HG03060 (cell line): ENCODE measurements at regions not wholly inside any gene's neighbourhood (a gene's known extent, or its start where the extent isn't known, plus 50 kb on each side); places are given as distances from the start of the nearest gene placed in this dataset.
"Not testable (repeated sequence)": the region's sequence is repeated elsewhere in the genome, so short reads cannot be mapped to it uniquely, and the experiment has no call there.

Experiments
- ATAC-seq: cut with Tn5 transposase; IDR thresholded peaks from one replicate; pipeline ENCODE4 v1.9.1; 2021; ENCODE audit warnings: low read depth, moderate number of reproducible peaks; ENCODE audit not compliant: unreplicated experiment

GRCh38 chr7:34382166-34382893 lies 275.7 kb upstream of the NPSR1 start:
- ATAC-seq: no peak

DNA sequence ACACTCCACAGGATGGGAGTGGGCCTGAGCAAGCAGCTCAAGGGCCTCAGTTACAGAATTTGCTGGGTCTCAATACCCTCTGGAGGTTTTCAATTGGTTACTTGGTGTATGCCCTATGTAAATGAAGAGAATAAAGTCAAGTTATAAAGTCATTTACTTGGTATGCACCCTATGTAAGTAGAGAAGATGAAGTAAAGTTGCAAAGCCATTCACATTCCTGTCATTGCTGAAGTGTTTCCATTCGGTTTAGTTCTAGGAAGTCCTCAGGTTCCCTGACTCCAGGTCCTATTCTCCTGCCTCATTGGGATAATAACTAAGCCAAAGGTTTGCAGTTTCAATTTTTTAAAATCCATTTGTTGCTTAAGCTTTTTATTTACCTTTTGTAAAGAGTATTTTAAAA lies 272.6 kb upstream of the NPSR1 start:
- ATAC-seq: no peak

DNA sequence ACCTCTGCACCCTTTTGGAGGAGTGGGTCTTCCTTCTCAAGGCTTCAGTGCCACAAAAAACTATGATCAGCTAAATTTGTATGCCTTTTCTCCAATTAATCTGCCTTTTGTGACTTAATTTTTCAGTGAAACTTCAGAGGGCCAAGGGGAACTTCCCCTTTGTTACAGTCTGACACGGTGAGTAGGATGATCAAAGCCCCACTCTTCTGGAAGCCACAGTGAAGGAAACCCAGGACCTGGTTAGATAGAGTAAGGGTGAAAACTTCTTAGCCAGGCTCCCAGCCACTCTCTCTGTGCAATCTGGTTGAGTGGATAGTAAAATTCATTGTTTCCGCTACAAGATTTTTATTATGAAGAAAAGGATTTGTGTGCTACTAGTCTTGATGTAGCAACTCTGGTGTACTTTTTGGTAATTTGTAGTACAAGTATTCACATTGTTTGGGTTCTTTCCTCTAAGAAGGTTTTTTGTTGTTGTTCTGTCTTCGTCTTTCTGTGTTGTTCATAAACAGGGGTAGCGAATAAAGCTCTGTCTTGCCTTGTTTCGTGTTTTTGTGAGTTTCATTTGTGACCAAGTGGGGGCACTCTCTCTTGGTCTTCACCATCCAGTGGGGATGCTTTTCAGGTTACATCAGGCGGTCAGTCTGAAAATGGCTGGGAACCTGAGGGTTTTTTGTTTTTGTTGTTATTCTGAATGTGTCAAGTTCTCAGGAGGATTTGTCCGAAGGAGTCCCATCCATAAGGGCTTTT lies 268.5 kb upstream of the NPSR1 start:
- no peak for ATAC-seq

DNA sequence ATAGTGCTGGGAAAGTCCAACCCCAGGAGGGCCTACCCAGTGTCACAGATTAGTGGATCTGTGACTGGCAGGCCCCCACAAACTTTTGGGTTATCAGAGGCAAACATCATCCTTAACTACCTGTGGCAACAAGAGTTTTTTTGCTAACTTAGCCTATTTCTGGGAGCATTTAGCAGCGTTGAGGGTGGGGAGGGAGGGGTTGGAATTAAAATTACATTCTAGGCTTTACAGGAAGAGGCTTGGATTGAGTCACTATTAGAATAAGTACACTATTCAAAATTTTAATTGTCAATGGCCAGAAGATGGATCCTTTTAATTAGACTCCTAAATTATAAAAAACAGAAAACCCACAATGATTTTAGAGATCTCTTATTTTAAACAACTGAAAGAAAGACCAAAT lies 267.9 kb upstream of the NPSR1 start:
- ATAC-seq: no peak

- ATAC-seq: no peak
These were observed 265.0 kb upstream of the NPSR1 start for GRCh38 chr7:34392972-34393371.

DNA sequence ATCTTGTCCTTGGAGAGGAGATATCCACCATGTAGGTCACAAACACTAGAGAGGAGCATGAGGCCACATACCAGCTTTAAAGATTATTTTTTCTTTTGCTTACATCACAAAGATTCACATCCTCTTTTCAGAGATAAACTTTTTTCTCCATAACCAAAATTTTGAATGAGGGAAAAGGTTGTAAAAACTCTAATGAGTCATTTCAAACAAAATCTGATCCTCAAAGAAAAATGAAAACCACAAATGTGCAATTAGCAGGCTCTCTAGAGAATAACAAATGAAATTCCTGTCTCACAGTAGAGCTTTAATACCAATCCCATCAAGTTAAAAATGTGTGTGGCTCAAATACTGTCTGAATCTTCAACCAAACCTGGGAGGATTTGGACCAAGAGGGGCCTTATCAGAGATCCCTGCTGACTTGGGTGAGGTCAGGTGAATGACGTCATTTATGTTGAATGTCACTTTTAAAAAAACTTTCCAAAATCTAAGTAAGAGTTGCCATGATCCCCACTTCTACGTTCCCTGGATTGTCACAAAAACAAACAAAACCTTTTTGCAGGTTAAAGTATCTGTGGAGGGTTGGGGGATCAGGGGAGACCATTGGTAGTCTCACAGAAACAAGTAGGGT lies 261.5 kb upstream of the NPSR1 start:
- no peak for ATAC-seq

- ATAC-seq: no peak
These were observed 256.2 kb upstream of the NPSR1 start for GRCh38 chr7:34401776-34402175.

- no peak for ATAC-seq
These were observed 251.0 kb upstream of the NPSR1 start for GRCh38 chr7:34406848-34407530.

- ATAC-seq: no peak
These were observed 250.4 kb upstream of the NPSR1 start for GRCh38 chr7:34407586-34407985.

DNA sequence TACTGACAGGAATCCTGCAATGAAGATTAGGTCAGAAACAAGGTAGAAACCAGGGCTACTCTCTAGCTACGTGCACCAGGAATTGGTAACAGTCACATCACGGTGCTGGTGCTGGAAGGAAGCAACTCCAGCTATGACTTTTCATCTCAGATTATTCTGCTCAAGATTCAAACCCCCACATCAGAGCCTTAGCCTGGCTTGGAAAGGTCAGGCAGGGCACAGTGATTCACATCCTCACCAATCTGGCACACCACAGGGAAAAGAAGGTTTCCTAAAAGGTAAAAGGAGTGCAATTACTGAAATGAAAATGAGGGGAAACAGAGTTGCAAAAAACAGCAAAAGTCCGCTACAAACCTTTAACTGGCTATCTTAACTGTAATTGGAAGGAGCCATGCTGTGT lies 240.2 kb upstream of the NPSR1 start:
- no peak for ATAC-seq

- no peak for ATAC-seq
These were observed 236.5 kb upstream of the NPSR1 start for GRCh38 chr7:34421526-34421925.

DNA sequence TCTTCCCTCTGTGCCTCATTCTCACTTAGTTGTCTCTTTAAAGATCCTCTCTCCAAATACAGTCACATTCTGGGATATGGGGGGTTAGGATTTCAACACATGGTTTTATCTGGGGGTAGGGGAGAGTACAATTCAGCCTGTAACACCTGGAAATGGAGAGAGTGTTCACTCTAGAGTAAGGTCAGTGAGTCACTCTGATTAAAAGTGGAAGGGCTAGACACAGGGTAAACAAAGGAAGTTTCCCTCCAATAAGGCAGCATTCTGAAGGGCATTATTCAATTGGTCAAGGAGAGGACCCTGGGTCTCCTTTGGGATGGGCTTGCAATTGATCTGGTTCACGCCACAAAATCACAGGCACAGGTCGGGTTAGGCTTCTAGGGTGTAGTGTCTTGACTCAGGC lies 232.8 kb upstream of the NPSR1 start:
- ATAC-seq: no peak

GRCh38 chr7:34425631-34426384 lies 232.2 kb upstream of the NPSR1 start:
- ATAC-seq: no peak

- ATAC-seq: no peak
These were observed 227.6 kb upstream of the NPSR1 start for GRCh38 chr7:34430456-34430855.

GRCh38 chr7:34438436-34438835 lies 219.6 kb upstream of the NPSR1 start:
- no peak for ATAC-seq

DNA sequence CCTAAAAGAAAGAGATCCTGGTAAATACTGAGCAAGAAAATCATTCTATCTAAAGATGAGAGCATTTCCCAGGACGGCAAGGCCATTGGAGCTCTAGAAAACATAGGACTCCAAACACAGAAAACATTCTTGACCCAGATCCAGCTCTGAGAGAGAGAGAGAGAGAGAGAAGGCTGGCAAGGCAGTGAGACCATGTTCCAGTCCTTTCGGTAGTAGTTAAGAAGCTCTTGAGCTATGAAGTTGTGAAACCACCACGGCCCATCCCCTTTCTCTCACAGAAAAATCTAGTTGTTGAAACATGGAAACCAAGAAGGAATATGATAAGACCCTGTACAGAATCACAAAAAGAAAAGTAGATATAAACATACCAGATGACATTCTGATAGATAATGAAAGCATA lies 212.4 kb upstream of the NPSR1 start:
- ATAC-seq: no peak

GRCh38 chr7:34448531-34448930 lies 209.5 kb upstream of the NPSR1 start:
- ATAC-seq: not testable (repeated sequence)

GRCh38 chr7:34449765-34450164 lies 208.3 kb upstream of the NPSR1 start:
- ATAC-seq: no peak

DNA sequence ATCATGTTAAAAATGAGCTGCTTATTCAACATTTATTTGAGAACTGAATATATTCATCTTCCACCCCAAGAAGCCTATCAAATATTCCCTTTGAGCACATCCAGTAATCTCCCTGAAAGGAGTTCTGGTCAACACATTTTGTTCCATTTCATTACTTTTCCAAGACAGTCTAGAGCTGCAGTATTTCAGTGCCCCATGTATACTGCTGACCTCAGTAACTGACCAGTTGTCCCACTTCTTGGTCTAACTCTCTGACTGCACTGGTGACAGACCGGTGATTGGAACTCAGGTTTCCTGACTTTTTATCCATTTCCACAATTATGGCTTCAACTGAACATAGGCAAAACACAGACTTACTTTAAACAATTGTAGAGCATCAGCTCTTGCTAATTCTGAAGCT lies 206.8 kb upstream of the NPSR1 start:
- no peak for ATAC-seq

GRCh38 chr7:34451923-34452322 lies 206.1 kb upstream of the NPSR1 start:
- ATAC-seq: no peak
